HPDE6-E6E7 (cell line): ENCODE measurements at regions not wholly inside any gene's neighbourhood (a gene's known extent, or its start where the extent isn't known, plus 50 kb on each side); places are given as distances from the start of the nearest gene placed in this dataset.
"Not testable (repeated sequence)": the region's sequence is repeated elsewhere in the genome, so short reads cannot be mapped to it uniquely, and the experiment has no call there.

Experiments used
- DNase-seq: peaks from one replicate; pipeline ENCODE4 v3.0.0; 2011; ENCODE audit warnings: missing footprints; ENCODE audit errors: extremely low spot score

DNA sequence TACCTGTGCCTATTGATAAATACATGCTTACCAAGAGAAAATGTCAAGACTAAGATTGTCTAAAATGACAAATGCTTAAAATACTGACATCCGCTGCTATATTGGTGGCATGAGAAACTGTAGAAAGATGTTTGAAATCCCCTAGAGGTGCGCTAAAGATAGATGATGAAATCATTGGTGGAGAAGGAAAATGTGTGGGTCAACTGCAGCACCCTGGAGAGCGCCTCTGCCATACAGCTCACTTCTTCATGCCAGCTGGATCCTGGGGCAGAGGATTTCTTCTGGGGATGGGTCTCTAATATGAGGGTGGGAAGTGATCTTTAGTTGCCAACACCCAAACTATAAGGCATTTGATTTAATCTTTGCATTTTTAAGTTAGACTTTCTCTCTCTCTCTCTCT is 680.4 kb upstream of the POM121L12 start:
- DNase-seq: peak; percentile 28

DNA sequence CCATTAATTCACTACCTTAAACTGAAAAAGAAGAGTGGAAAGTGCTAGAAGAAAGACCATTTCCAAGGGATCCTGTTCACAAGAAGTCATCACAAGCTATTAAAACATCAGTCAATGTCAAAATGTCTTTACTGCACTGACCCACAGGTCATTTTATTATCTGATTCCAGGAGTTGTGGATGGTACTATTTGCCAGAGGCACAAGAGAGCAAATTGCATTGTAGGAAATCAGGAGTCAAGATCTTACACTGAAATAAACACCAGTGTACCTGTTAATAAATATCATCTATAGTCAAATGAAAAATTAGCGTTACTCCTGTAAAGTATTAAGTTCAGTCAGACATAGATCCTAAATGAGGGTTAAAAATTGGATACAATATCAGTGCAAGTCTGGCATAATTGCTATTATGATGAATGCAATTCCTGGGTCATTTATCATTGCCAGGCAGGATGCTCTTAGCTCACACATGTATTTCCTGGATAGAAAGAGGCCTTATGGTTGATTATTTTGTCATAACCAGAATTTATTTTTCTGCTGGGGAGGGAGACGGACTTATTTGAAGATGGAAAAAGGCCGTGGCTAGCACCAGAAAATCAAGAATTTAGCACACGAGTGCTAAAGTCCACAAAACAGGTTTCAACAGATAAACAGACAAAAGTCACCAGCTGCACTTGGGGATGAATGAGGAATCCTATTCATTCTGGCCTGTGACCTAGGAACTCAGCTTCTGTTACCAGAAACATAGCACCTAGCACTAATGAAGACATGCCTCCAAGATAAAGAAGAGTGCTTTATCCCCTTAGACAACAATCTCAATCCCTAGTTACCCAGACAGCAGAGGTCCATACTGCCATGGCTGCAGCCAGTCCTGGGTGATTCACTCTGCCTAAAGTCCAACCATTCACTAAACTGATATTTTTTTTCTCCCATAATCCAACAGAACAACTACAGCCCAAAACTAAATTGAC is 683.1 kb upstream of the POM121L12 start:
- DNase-seq: no peak

DNA sequence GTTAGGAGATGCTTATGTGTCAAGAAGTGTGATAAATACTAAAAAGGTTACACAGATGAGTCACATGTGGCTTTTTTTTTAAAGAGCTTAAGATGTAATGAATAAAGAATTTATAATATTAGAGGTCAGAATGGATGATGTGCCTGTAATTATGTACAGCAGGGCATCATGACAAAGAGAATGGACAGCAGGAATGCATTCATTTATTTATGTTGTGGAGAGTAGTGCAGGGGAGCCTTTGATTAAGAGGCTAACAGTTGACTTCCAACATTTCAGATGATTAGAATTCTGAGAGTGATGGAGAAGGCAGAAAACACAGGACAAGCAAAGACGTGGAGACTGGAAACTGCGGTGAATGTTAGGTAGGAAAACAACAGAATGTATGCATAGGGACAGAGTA is 691.4 kb upstream of the POM121L12 start:
- no peak for DNase-seq

DNA sequence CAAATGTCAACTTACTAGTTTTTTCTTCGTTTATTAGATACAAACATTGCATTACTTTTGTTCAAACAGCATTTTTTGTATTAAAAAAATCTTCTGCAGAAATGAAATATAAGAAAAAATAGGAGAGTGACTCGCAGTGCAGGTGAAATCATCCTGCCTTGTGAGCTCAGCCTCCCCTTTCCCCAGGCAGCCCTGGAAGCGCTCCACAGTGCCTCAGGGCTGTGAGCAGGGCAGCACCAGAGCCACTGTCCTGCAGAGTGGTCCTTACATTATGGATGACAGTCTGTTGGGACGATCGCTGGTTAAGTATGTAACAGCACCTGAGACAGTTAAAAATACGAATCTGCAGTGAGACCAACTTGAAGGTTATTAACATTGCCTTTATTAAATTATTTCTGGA is 695.4 kb upstream of the POM121L12 start:
- DNase-seq: no peak

DNA sequence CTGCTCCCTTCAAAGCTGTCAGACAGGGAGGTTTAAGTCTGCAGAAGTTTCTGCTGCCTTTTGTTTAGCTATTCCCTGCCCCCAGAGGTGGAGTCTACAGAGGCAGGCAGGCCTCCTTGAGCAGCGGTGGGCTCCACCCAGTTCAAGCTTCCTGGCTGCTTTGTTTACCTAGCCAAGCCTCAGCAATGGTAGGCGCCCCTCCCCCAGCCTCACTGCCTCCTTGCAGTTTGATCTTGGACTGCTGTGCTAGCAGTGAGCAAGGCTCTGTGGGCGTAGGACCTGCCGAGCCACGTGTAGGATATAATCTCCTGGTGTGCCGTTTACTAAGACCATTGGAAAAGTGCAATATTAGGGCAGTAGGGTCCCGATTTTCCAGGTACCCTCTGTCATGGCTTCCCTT is 707.1 kb upstream of the POM121L12 start:
- DNase-seq: not testable (repeated sequence)

DNA sequence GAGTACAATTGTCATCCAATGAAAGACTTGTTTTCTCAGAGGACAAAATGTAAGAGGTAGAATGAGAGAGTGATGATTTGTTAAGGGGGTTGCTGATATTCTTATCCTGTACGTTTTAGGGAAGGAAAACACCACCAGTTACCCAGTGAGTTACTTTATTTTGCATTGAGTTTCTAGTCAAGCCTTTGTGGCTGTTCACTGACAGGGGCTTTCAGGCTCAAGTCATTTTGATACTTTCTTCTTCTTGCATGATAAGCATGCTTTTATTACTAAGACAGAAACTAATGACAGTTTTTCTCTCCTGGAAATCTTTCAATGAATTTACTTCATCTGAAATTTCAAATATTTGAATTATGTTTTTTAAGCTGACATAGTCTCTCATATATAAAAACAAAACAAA is 710.2 kb upstream of the POM121L12 start:
- DNase-seq: no peak

DNA sequence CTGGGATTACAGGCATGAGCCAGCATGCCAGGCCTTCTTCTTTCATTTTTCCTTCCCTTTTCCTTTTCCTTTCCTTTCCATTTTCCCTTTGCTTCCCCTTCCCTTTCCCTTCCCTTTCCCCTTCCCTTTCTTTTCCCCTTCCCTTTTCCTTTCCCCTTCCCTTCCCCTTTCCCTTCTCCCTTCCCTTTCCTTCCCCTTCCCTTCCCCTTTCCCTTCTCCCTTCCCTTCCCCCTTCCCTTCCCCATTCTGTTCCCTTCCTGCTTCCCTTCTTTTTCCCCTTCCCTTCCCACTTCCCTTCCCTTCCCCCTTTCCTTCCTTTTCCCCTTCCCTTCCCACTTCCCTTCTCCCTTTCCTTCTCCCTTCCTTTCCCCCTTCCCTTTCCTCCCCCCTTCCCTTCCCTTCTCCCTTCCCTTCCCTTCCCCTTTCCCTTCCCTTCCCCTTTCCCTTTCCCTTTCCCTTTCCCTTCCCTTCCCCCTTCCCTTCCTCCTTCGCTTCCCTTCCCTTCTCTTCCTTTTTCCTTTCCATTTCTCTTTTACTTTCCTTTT is 712.2 kb upstream of the POM121L12 start:
- no peak for DNase-seq

DNA sequence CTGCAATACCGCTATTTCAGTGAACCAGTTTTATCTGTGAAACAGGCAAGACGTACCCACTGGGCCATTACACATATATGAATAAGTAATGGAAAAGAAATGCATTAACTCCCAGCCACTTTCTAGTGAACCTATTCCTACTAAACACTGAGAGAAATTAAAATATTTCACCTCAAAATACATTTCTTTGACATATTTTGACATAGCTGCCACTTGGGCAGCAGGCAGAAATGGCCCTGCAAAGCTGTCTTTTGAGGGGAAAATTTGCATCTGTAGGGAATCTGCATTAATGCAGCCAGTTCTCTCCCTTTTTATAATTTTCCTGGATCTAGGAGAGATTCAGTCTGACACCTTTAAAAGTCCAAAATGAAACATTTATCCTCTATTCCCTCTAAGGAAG is 714.8 kb upstream of the POM121L12 start:
- no peak for DNase-seq

DNA sequence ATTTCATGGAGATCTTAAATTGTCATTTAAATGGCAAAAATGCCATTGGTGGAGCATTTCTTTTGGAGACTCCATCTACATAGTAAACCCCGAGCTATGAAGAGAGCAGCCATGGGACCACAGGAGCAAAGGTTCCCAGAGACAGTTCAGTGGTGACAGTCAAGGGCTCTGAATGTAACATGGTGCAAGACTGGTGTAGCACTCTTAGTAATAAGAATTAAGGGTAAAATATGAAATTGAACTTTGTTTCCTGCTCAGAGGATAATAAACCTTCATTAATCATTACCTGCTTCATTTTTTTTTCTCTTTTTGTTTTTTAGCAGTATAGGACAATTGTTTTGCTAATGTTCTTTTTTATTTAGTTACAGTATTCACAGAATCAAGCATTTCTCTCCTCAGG is 717.5 kb upstream of the POM121L12 start:
- DNase-seq: no peak

DNA sequence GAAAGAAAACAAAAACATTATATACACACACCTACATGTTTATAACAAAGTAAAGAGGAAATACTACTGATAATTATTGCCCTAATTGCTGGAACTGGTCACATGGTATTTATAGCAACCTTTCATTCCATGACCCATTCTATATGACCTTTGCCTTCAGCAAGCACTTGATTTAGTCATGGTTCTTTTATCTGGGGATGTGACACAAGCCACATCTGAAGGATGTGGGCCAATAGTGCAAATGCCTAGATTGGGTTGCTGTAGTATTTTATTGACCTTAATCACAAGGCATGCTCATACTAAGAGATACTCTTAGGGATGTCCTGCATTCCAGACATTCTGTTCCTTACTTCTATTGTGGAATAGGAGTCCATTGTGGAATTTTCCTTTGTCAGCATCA is 723.5 kb upstream of the POM121L12 start:
- DNase-seq: no peak

DNA sequence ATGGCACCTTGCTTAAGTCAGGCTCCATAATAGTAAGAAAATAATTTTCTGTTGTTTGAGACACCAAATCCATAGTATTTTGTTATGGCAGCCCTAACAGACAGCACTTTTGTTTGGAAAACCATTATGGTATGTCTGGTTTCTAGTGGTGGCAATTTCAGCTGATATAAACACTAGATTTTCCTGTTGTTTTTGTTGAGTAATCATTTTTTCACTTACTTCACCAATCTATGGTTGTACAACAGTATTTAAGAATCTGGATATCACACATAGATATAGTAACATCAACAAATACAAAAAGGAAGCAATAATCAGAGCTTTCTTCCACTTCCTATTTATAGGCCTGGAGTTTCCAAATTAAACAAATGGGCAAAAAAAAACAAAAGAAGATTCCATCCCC is 725.8 kb upstream of the POM121L12 start:
- DNase-seq: no peak

DNA sequence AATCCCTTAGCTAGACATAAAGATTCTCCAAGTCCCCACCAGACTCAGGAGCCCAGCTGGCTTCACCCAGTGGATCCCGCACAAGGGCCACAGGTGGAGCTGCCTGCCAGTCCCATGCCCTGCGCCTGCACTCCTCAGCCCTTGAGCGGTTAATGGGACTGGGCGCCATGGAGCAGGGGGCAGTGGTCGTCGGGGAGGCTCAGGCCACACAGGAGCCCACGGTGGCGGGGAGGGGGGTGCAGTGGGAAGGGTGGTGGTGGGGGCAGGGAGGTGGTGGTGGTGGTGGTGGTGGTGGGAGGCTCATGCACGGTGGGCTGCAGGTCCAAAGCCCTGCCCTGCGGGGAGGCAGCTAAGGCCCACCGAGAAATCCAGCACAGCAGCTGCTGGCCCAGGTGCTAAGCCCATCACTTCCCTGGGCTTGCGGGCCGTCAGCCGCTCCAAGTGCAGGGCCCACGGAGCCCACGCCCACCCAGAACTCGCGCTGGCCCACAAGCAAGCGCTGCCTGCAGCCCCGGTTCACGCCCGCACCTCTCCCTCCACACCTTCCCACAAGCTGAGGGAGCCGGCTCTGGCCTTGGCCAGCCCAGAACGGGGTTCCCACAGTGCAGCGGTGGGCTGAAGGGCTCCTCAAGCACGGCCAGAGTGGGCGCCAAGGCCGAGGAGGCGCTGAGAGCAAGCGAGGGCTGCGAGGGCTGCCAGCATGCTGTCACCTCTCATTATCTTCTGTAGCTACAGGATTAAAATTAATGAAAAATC is 732.5 kb upstream of the POM121L12 start:
- no peak for DNase-seq

DNA sequence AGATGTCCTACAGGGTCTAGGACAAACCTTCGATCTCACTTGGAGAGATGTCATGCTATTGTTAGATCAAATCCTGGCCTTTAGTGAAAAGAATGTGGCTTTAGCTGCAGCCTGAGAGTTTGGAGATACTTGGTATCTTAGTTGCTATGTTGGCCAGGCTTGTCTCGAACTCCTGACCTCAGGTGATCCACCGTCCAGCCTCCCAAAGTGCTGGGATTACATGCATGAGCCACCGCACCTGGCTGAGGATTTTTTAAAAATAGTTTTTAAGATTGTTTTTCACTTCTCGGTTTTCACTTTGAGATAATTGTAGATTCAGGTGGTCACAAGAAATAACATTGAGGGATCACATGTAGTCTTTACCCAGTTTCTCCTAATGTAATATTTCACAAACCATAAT is 738.3 kb upstream of the POM121L12 start:
- no peak for DNase-seq

DNA sequence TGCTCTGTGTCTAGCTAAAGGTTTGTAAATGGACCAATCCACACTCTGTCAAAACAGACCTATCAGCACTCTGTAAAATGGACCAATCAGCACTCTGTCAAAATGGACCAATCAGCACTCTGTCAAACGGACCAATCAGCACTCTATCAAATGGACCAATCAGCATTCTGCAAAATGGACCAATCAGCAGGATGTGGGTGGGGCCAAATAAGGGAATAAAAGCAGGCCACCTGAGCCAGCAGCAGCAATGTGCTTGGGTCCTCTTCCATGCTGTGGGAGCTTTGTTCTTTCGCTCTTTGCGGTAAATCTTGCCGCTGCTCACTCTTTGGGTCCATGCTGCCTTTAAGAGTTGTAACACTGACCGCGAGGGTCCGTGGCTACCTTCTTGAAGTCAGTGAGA is 740.5 kb upstream of the POM121L12 start:
- DNase-seq: no peak

DNA sequence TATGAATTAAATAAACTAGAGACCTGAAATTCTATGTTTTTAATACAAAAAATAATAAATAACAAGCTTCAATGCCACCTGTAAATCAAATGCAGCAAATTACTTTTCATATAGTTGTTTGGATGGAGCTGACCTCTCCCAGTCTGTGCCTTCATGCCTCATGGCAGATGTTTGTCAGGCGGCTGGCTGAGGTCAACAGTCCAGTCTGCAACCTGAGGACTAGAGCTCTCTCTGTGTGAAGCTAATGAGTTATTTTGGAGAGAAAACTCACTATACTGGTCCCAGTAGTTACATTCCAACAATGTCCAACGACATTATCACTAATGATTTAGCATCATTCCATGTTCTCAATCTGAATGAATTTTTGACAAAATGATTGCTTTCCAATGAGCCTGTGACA is 746.2 kb upstream of the POM121L12 start:
- DNase-seq: no peak

DNA sequence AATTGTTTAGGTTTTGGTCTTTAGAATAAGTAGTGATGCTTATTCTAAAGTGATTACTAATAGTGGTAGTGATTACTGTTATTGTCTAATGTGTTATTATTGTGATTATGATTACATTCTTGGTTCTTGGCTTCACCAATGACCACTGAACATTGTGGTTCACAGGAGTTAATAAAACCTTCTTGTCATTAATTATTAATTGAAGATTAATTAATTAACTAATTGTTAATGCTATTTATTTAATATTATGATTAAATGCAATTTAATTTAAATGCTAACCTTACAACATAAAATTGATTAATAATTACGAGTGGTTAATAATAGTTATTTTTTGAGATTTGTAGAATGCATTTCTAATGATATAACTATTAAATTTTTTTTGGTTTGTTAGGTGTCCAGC is 747.7 kb upstream of the POM121L12 start:
- no peak for DNase-seq

DNA sequence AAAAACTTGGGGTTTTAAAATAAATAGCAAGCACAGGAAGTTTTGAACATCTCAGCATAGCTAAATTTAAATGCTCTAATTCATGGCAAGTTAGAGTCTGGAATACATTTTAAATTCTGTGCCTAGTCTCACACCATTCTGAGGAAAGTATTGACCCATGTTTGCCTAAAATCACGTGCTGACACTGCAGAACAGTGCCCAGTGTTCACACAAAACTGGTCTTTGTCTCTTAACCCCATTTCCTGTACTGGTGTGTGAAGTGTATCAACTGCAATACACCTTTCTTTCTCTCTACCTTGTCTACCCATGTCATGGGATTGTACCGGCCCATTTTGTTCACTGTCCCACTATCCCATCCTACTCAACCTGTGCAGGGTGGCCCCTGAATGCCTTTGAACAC is 749.7 kb upstream of the POM121L12 start:
- no peak for DNase-seq

DNA sequence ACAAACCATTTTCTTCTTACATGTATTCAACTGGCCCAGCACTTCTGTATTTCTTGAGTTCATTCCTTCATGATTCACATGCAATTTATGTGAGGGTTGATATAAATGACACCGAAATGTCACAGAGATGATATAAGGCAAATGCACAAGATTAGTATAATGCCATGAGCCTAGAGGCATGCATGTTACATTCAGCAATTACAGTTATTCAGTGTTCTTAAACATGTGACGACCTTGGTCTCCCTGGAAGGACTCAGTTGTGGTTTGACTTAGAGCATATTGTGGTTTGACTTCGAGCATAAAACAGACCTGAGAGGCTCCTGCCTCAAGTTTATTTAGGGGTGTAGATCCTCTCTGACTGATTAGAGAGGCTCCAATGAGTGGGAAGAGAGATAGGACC is 752.1 kb upstream of the POM121L12 start:
- DNase-seq: no peak

DNA sequence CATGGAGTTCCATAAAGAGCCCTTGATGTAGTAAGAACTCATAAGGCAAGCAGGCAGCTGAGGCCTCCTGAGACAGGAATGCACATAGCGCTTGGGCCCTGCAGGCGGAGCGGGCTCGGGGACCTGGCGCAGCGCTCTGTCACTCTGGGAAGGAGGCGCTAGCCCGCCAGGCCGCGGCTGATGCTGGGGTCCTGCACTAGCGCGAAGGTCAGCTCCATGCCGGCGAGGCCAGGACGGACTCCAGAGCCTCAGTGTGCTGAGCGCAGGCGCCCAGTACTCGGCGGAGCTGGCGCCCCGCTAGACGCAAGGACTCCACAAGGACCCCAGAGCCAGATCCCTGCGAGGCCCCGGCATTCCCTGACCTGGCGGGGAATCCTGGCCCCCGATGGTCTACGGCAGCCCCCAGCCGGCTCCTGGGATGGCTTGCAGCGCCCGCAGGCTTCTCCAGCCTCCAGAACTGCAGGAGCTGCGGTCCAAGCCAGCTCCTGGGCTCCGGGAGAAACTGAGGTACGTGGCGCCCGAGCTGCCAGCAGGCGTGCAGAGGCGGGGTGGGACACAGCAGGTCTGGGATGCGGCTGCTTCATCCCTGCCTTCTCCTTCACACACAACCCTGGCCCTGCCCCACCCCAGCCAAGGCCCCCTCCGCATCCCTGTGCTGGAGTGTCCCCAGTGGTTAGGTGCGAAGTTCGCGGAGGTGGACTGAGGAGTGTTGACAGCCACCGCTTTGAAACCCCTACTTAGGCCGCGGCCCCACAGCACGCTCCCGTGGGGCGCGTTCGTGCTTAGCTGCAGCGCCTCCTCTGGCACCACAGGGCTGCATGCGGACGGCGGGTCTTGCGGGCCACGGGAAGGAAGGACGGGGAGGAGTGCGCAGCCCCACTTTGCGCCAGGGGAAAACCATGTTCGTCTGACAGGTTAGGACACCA is 761.5 kb upstream of the POM121L12 start:
- DNase-seq: no peak

DNA sequence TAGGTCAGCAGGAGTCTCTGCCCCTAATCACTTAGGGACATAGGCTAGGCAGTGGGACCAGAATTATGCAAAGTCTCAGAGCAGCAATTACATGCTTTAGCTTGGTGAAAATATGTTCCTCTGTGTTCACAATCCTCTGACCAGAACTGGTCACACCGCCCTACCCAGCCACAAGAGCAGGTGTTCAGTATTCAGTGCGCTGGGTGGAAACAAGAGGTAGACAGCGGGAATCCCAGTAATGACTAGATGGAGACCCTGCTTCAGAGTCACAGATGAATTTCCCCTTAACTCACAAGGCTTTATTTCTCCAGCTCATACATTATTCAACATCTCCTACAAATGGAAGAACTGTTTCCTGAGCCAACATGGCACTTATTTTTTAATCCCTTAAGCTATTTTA is 763.7 kb upstream of the POM121L12 start:
- no peak for DNase-seq

DNA sequence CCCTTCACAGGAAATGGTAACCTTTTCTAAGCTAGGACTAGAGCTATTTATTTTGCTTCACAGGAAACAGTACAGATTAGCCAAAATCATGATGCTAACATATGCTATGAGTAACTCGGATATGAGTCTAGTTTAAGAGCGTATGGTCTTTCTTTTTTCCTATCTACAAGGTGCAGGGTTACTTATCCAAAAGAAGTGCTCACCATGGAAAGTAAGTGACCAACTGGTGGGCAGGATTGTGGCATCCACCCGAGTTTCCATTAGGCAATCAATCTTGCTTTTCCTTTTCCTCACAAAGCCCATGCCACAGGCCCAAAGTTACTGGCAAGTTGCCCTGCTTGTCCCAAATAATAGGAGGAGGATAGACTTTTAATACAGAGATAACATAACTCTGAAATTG is 765.1 kb upstream of the POM121L12 start:
- no peak for DNase-seq

DNA sequence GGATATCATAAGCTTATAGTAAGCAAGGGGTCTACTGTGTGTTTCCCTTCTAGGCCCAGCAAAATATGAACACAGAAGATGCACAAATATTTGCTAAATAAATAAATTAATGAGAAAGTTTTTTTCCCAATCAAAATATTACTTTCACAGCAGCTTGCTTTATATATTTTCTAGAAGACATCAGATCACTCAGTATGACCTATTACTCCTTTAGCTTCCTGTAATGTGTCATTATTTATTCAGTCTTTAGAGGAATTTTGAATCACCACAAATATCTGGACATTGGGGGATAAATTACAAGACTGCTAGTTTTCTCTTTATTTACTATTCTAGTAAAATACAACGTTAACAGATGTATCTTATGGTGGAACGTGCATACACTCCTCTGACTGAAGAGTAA is 765.8 kb upstream of the POM121L12 start:
- no peak for DNase-seq
